ENCODE measurements at regions not wholly inside any gene's neighbourhood (a gene's known extent, or its start where the extent isn't known, plus 50 kb on each side); places are given as distances from the start of the nearest gene placed in this dataset.
"Not testable (repeated sequence)": the region's sequence is repeated elsewhere in the genome, so short reads cannot be mapped to it uniquely, and the experiment has no call there.

DNA sequence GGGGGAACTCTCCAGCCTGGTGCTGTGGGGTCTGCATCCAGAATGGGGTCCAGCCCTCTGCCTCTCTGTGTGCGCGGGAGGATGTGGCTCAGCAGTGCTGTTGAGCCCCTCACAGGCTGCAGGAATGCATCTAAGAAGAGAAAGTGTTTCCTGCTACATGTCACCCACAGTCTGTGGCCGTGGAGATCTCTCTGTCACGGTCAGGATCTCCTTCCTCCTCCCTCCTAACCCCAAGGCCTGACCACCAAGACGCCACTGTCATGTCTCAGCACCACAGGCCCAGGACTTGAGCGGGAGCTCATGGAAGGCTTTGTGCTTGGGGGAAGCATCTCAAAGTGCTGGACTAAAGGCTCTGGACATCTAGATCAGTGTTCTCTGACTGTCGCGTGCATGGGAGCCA is 90.1 kb downstream of the SREK1 start:
- no peak for DNase-seq (ENCODE audit: low read depth, low spot score)

DNA sequence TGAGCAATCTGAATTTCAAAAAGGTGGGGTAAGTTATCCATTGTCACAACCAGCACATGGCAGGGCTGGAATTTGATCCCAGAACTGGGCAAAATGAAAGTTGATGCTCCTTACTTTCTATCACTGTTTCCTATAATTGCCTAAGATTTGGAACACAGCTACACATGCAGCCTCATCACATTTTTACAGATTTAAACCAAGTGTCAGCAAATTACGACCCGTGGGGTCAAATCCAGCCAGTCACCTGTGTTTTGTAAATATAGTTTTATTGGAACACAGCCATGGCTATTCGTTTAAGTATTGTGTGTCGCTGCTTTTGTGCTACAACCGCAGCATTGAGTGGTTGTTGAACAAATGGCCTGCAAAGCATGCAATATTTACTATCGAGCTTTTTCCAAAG is 94.3 kb downstream of the SREK1 start:
- no peak for DNase-seq (ENCODE audit: low read depth, low spot score)

DNA sequence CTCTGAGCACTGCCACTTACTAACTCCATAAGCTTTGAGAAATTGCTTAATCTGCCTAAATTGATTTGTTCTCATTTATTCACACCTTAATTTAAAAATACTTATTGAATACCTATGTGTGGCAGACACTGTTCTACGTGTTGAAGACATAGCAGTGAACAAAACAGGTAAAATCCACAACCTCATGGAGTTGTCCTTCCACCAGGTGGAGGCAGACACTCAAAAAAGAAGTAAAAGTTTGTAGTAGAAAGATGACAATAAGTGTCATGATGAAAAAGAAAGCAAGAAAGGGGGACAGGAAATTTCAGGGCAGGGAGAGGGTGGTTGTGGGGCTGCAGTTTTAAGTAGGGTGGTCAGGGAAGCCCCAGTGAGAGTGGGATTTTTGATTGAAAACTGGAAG is 94.9 kb downstream of the SREK1 start:
- DNase-seq (ENCODE audit: low read depth, low spot score), result no peak

DNA sequence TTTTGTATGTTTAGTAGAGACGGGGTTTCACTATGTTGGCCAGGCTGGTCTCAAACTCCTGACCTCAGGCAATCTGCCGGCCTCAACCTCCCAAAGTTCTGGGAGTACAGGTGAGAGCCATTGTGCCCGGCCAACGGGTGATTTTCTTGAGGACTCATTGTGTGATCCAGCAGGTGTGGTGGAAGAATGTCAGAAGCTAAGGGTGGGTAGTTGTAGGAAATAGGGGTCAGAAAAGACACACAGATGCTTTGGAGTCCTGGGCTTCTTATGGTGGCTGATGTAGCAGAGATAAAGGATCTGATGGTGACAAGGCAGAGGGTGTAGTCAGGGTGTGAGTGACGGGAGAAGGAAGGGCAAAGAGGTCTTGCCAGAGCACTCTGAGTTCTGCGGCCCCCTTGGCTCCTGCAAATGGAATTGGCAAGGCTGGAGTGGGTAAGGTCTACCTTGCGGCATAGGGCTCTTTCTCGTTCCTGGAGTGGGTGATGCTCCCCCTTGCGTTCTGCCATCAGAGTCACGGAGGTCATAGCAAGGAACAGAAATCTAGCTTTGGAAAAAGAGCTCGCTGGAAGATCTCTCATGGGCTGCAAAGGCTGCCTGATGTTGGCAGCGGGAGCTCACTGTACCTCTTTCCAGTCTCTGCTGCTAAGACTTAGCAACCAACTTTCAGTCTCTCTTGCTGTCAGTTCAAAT is 97.2 kb downstream of the SREK1 start:
- DNase-seq (ENCODE audit: low read depth, low spot score), result no peak

DNA sequence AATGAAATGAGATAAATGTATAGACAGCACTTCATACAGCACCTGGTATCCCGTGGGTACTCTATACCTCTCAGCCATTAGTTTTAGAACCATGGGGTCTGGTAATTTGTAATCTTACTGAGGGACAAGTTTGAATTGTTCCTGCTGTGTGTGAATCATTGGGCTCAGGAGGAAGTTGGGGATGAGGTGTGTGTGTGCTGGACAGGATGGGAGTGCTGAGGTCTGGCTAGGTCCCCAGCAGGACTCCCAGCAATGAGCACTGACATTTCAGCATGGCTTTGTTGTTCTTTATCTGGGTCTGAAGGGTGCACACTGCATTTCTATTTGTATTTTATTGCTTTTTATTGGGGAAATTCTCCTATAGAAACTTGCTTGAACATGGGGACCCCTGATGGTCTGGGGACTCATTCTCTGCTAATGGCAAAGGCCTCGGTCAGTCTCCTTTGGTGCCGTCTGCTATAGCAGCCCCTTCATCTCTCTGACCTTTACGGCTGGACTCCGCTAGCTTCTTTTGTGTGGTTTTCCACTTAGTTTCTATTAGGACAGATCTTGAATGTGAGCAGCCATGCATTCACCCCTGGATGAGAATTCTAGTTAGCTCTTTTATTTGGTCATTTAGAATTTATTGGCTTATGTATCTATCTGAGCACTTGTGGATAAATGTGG is 98.1 kb downstream of the SREK1 start:
- peak; percentile 23 for DNase-seq (ENCODE audit: low read depth, low spot score)

- DNase-seq (ENCODE audit: low read depth, low spot score), result peak; percentile 79
Observed at GRCh38 chr5:66246608-66247007, 102.5 kb downstream of the SREK1 start.

DNA sequence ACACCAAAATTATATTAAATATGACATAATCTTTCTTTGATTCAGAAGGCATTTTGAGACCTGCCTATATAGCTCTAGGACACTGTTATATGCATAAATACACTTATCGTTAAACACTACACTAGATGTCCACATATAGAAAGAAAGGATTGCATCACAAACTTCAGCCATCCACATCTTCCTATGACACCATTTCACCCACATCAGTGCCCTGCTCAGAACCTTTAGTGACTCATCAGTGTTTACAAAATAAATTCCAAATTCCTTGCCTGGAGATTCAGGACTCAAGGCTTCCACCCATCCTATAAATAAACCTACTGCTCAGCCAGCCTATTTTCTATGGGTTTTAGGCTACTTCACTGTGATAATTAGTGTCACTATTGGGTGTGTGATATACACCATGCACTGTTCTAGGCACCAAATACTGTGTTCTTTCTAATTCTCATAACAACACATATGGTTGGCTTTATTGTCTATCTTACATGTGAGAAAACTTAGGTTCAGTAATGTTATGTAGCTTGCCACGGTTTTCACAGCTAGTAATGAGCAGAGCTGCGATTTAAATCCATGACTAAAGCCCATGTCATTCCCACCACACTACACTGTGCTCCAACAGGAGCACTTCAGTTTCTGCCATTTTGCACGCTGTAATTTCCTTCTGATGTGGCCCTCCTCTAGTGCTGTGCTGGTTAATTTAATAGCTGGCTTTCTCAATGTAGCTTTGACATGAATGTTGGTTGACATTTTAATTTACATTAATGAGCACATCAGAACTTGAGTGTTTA is 103.3 kb downstream of the SREK1 start:
- DNase-seq (ENCODE audit: low read depth, low spot score), result peak; percentile 76

GRCh38 chr5:66248874-66249273 is 104.8 kb downstream of the SREK1 start:
- DNase-seq (ENCODE audit: low read depth, low spot score), result no peak

- DNase-seq (ENCODE audit: low read depth, low spot score), result no peak
Observed at GRCh38 chr5:66249920-66250319, 105.8 kb downstream of the SREK1 start.

DNA sequence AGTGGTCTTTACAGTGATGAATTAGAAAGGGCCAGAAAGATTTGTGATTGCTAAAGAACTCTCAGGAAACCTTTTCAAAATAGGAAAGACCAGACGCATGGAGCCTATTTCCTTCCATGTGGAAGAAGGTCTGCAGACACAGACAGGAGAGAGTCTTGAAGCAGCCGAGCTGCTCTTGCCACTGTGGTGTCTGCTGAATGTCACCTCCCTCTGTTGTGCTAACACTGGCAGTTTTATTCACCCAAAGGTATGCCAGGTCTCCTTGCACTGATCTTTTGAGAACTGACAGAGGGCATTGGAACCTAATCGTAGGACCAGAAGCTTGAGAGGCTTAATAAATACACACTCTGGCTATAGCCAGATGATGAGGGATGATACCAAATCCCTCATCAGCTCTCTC is 108.7 kb downstream of the SREK1 start:
- DNase-seq (ENCODE audit: low read depth, low spot score), result no peak

DNA sequence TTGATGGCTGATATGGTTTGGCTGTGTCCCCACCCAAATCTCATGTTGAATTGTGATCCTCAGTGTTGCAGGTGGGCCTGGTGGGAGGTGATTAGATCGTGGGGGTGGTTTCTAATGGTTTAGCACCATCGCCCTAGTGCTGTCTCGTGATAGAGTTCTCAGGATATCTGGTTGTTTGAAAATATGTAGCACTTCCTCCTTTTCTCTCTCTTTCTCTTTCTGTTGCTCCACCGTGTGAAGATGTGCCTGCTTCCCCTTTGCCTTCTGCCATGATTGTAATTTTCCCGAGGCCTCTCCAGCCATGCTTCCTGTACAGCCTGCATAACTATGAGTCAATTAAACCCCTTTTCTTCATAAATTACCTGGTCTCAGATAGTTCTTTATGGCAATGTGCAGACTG is 111.6 kb downstream of the SREK1 start:
- no peak for DNase-seq (ENCODE audit: low read depth, low spot score)

GRCh38 chr5:66273121-66273520 is 129.0 kb downstream of the SREK1 start:
- DNase-seq (ENCODE audit: low read depth, low spot score), result peak; percentile 29

DNA sequence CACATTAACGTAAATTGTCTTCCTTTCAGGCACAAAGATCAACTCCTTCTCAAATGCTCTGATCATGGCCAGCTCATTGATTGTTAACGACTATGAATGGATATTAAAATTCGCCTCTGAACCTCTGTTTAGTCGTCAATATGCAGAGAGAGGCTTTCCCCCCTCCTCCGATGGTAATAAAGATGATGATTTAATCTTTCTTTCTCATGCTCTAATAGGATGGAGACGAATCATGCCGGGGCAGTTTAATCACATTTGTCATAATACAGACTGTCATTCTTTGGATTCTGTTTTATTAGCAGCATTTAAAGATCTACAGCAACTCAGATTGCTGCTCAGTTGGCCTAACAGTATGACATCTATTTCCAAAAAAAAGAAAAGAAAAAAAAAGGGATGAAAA is 132.9 kb downstream of the SREK1 start:
- DNase-seq (ENCODE audit: low read depth, low spot score), result no peak

GRCh38 chr5:66277981-66278380 is 133.9 kb downstream of the SREK1 start:
- no peak for DNase-seq (ENCODE audit: low read depth, low spot score)

DNA sequence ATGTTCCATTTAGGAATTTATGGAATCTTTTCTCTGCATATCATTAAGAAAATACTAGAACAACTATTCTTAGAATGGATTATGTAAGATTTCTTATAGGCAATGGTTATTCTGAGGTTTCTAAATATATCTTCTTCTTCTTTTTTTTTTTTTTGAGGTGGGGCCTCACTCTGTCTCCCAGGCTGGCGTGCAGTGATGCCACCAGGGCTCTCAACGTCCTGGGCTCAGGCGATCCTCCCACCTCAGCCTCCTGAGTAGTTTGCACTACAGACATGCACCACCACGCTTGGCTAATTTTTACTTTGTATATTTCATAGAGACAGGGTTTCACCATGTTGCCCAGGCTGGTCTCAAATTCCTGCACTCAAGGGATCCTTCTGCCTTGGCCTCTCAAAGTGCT is 137.2 kb downstream of the SREK1 start:
- DNase-seq (ENCODE audit: low read depth, low spot score), result no peak

DNA sequence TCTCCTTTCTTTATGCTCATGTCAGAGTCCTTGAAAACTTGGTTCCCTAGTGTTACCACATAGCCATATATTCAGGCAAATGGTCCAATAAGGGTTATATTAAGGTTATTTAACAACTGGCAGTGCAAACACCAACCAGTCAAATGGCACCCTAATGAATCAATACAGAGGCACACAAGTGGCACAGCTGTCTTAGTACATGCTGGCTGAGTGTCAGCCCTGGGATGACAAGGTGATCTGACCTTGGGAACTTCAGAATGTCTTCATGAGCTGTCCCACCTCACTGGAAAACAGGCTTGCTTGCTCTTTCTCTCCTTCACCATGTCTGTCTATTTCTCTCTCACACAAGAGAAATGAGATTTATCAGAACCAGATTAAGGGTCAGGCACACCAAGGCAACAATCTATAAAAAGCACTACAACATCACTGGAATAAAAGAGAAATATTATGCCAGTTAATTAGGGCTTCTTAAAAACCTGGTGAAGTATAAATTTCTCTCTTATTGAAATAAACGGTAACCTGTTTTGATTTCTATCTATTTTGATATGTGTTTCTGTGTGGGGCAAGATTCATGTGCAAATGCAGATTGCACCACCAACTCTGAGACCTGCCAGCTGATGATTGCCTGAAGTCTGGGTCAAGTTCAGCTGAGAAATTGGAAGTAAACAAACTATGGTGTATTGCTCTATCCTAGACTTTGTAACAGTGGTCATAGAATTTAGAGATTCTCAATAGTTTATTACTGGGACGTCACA is 140.7 kb downstream of the SREK1 start:
- no peak for DNase-seq (ENCODE audit: low read depth, low spot score)

GRCh38 chr5:66285343-66285922 is 141.3 kb downstream of the SREK1 start:
- no peak for DNase-seq (ENCODE audit: low read depth, low spot score)

- no peak for DNase-seq (ENCODE audit: low read depth, low spot score)
Observed at GRCh38 chr5:66291771-66292170, 147.7 kb downstream of the SREK1 start.

- not testable (repeated sequence) for DNase-seq (ENCODE audit: low read depth, low spot score)
Observed at GRCh38 chr5:66293851-66294250, 149.8 kb downstream of the SREK1 start.

GRCh38 chr5:66299463-66299862 is 155.4 kb downstream of the SREK1 start:
- DNase-seq (ENCODE audit: low read depth, low spot score), result no peak

GRCh38 chr5:66302344-66302743 is 158.2 kb downstream of the SREK1 start:
- no peak for DNase-seq (ENCODE audit: low read depth, low spot score)
